ENCODE measurements at regions not wholly inside any gene's neighbourhood (a gene's known extent, or its start where the extent isn't known, plus 50 kb on each side); places are given as distances from the start of the nearest gene placed in this dataset.

GRCh38 chr16:79263425-79263824 is 337.1 kb downstream of the MAF start:
- DNase-seq (no peak), ATAC-seq (no peak)
- intact Hi-C loops (cut with micrococcal nuclease): no loop called here

All from left ventricle myocardium superior (tissue), 1 donor.